Lung (tissue), 11 donors: ENCODE measurements at regions not wholly inside any gene's neighbourhood (a gene's known extent, or its start where the extent isn't known, plus 50 kb on each side); places are given as distances from the start of the nearest gene placed in this dataset.

ENCODE experiments used
- ATAC-seq: fragments of 200-7000 bp; cut with Tn5 transposase; one replicate; pipeline ENCODE4 v1.9.1; 2020; ENCODE audit warnings: moderate number of reproducible peaks; ENCODE audit not compliant: insufficient read depth, low FRiP score
- DNase-seq, 3 donors: peaks; one replicate each; pipeline ENCODE4 v3.0.0-alpha.2; 2013 to 2017
- H3K27ac ChIP-seq, 2 donors: one replicate each; pipeline ENCODE4 v1.5.1; 2013; ENCODE audit warnings: mild to moderate bottlenecking in 2 of 2, moderate library complexity in 2 of 2, control low read depth in 1 of 2, inconsistent platforms in 1 of 2, low read depth in 1 of 2, low read length in 1 of 2
- H3K27me3 ChIP-seq, 3 donors: one replicate each; pipeline ENCODE4 v1.5.1; 2013; ENCODE audit warnings: low read length in 2 of 3; ENCODE audit not compliant: control insufficient read depth in 3 of 3, insufficient read depth in 3 of 3
- H3K36me3 ChIP-seq, 4 donors: one replicate each; pipeline ENCODE4 v1.5.1; 2013; ENCODE audit warnings: low read length in 4 of 4, mild to moderate bottlenecking in 1 of 4, moderate library complexity in 1 of 4; ENCODE audit not compliant: control insufficient read depth in 4 of 4, insufficient read depth in 4 of 4
- H3K4me1 ChIP-seq, 5 donors: one replicate each; pipeline ENCODE4 v1.5.1; 2013; ENCODE audit warnings: low read length in 5 of 5, mild to moderate bottlenecking in 2 of 5, moderate library complexity in 1 of 5; ENCODE audit not compliant: control insufficient read depth in 5 of 5, insufficient read depth in 5 of 5
- H3K4me3 ChIP-seq: one replicate; pipeline ENCODE4 v1.5.1; 2013; ENCODE audit warnings: mild to moderate bottlenecking, control low read depth, moderate library complexity
- H3K9ac ChIP-seq, 2 donors: one replicate each; pipeline ENCODE4 v1.5.1; 2013; ENCODE audit warnings: low read length in 2 of 2, control low read depth in 1 of 2; ENCODE audit not compliant: insufficient read depth in 1 of 2
- H3K9me3 ChIP-seq, 4 donors: one replicate each; pipeline ENCODE4 v1.5.1; 2013; ENCODE audit warnings: low read length in 3 of 4, mild to moderate bottlenecking in 1 of 4, moderate library complexity in 1 of 4; ENCODE audit not compliant: control insufficient read depth in 4 of 4, insufficient read depth in 3 of 4
- CTCF ChIP-seq: IDR thresholded peaks from 2 replicates; pipeline ENCODE4 v1.5.1; 2012; ENCODE audit warnings: mild to moderate bottlenecking; ENCODE audit errors: control extremely low read depth, extremely low read depth
- WGBS, 2 donors: extraction: QIAGEN DNeasy Blood & Tissue Kit; methylation state at CpG; one replicate each; pipeline ENCODE4 v1.1.7; 2013; 5-methylcytosine and 5-hydroxymethylcytosine counted together
- donor health status: control.
- donor health status: control.
- donor health status: Bipolar disorder and iron deficiency.
- donor health status: healthy.
- donor health status: DM: yes; HTN: yes; CAD: no.

GRCh38 chr3:31224936-31225335, 307.8 kb upstream of the STT3B start:
- 81 to 90% methylated on average over 5 of the region's 5 CpGs for WGBS, 2 donors
- Histone ChIP-seq H3K36me3 (no peaks in the 10 kb centered on the region), H3K9me3 (peaks cover 0 to 2% (median 0%) of the 10 kb centered on the region in 4 donors), H3K4me1 (peaks cover 0 to 4% (median 0%) of the 10 kb centered on the region in 5 donors), H3K4me3 (no peak overlapping the region), H3K27me3 (no peaks in the 10 kb centered on the region), H3K27ac (no peak overlapping the region), H3K9ac (no peak overlapping the region)
- DNase-seq (no peak), ATAC-seq (no peak)
- no peak for TF ChIP-seq CTCF

GRCh38 chr3:31225923-31226322, 306.8 kb upstream of the STT3B start:
- Histone ChIP-seq H3K27me3 (no peaks in the 10 kb centered on the region), H3K9ac (no peak overlapping the region), H3K36me3 (no peaks in the 10 kb centered on the region), H3K4me1 (peaks cover 0 to 5% (median 0%) of the 10 kb centered on the region in 5 donors), H3K4me3 (no peak overlapping the region), H3K9me3 (peaks cover 0 to 2% (median 0%) of the 10 kb centered on the region in 4 donors), H3K27ac (no peak overlapping the region)
- DNase-seq, result no peak
- TF ChIP-seq CTCF, result no peak
- ATAC-seq, result no peak
- WGBS, 2 donors, result 40 to 70% methylated on average over 3 of the region's 3 CpGs

- Histone ChIP-seq H3K36me3 (no peaks in the 10 kb centered on the region), H3K9me3 (peaks cover 0 to 2% (median 0%) of the 10 kb centered on the region in 4 donors), H3K4me1 (peaks cover 0 to 5% (median 0%) of the 10 kb centered on the region in 5 donors), H3K4me3 (no peak overlapping the region), H3K27me3 (no peaks in the 10 kb centered on the region), H3K27ac (no peak overlapping the region), H3K9ac (no peak overlapping the region)
- no peak for TF ChIP-seq CTCF
- DNase-seq (no peak), ATAC-seq (no peak)
- 33 to 59% methylated on average over 3 of the region's 3 CpGs for WGBS, 2 donors
These were observed 306.4 kb upstream of the STT3B start for GRCh38 chr3:31226346-31226745.

GRCh38 chr3:31227131-31227562, 305.6 kb upstream of the STT3B start:
- Histone ChIP-seq H3K27me3 (no peaks in the 10 kb centered on the region), H3K9me3 (no peaks in the 10 kb centered on the region), H3K4me1 (peaks cover 0 to 3% (median 0%) of the 10 kb centered on the region in 5 donors), H3K27ac (no peak overlapping the region), H3K36me3 (no peaks in the 10 kb centered on the region), H3K9ac (no peak overlapping the region), H3K4me3 (no peak overlapping the region)
- WGBS, 2 donors, result 29 to 52% methylated on average over 3 of the region's 3 CpGs
- DNase-seq, result no peak
- TF ChIP-seq CTCF, result no peak
- ATAC-seq, result no peak
